Gastrocnemius medialis (tissue), 4 donors: ENCODE measurements at regions not wholly inside any gene's neighbourhood (a gene's known extent, or its start where the extent isn't known, plus 50 kb on each side); places are given as distances from the start of the nearest gene placed in this dataset.

ENCODE experiments used
- ATAC-seq, 2 donors: fragments of 150-250 bp; one replicate each; pipeline ENCODE4 v1.9.1; 2016
- DNase-seq, 2 donors: peaks; one replicate each; pipeline ENCODE4 v3.0.0-alpha.2; 2019
- H3K27ac ChIP-seq, 4 donors: fragments of 200-600 bp; sonication (generic); 1 replicate in 1 of 4; 2 replicates in 3 of 4; pipeline ENCODE4 v1.5.1; 2016 to 2018; ENCODE audit warnings: mild to moderate bottlenecking in 2 of 4, moderate library complexity in 1 of 4
- H3K27me3 ChIP-seq, 3 donors: fragments of 200-600 bp; sonication (generic) in 2 of 3; 1 replicate in 1 of 3; 2 replicates in 2 of 3; pipeline versions ENCODE4 v1.5.1 to v1.6.0; 2016 to 2019; ENCODE audit warnings: mild to moderate bottlenecking in 1 of 3, moderate library complexity in 1 of 3
- H3K36me3 ChIP-seq, 2 donors: fragments of 200-600 bp; sonication (generic) in 1 of 2; one replicate each; pipeline ENCODE4 v1.5.1; 2017 to 2018
- H3K4me1 ChIP-seq, 2 donors: fragments of 200-600 bp; sonication (generic) in 1 of 2; one replicate each; pipeline ENCODE4 v1.5.1; 2016 to 2017; ENCODE audit warnings: mild to moderate bottlenecking in 2 of 2
- H3K4me3 ChIP-seq, 4 donors: fragments of 200-600 bp; sonication (generic) in 3 of 4; 1 replicate in 1 of 4; 2 replicates in 3 of 4; pipeline ENCODE4 v1.5.1; 2016 to 2019; ENCODE audit warnings: mild to moderate bottlenecking in 2 of 4
- H3K9me3 ChIP-seq, 3 donors: fragments of 200-600 bp; sonication (generic) in 2 of 3; 1 replicate in 1 of 3; 2 replicates in 2 of 3; pipeline ENCODE4 v1.5.1; 2016 to 2019
- POLR2A ChIP-seq, 2 donors: fragments of 450-650 bp; IDR thresholded peaks; one replicate each; pipeline ENCODE4 v1.6.1; 2017; ENCODE audit warnings: antibody characterized with exemption in 2 of 2, mild to moderate bottlenecking in 2 of 2, moderate library complexity in 2 of 2
- in situ Hi-C, 4 donors: fragments of 200-750 bp; cut with MboI; loops; one replicate each; pipeline versions ENCODE4 v1.15.0 to v1.8.0; 2017; ENCODE audit warnings: low sequenced_read_pairs in 4 of 4
- intact Hi-C: fragments of 100-400 bp; cut with DNase I; formaldehyde crosslinking; loops from one replicate; pipeline ENCODE4 v1.15.1; 2023; ENCODE audit warnings: low total_unique reads
- TF ChIP-seq, protein P1 (sequence below), 5 experiments: fragments of 450-650 bp in 3 of 5; fragments of 200-600 bp in 2 of 5; sonication (generic) in 2 of 5; IDR thresholded peaks in 4 of 5; conservative IDR thresholded peaks in 1 of 5; 1 replicate in 4 of 5; 2 replicates in 1 of 5; pipeline ENCODE4 v1.5.1; 2016 to 2019; ENCODE audit warnings: antibody characterized with exemption in 5 of 5, mild to moderate bottlenecking in 3 of 5, moderate library complexity in 3 of 5

DNA sequence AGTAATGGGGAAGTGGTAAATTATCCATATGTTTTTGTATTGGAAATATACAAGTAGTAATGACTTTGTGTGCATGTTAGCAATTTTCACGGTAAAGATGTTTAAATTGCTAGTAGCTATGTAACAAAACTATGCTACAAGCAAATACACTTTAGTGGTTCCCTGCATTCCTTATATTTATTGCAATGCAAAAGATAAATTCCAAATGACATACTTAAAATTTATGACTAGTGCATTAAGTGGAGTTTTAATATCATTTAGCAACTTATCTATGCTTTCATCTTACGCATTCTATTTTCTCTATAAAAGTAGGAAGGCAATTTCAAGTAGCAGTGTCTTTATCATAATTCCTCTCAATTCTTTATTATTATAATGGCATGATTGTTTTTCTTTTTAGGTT lies 482.8 kb downstream of the SLITRK5 start:
- Histone ChIP-seq H3K27ac (no peak overlapping the region), H3K4me1 (no peaks in the 10 kb centered on the region), H3K9me3 (no peaks in the 10 kb centered on the region), H3K36me3 (no peaks in the 10 kb centered on the region), H3K4me3 (no peak overlapping the region), H3K27me3 (no peaks in the 10 kb centered on the region)
- TF ChIP-seq POLR2A (IDR thresholded peaks at IDR 0.05) = no peak
- TF ChIP-seq, protein P1, sequence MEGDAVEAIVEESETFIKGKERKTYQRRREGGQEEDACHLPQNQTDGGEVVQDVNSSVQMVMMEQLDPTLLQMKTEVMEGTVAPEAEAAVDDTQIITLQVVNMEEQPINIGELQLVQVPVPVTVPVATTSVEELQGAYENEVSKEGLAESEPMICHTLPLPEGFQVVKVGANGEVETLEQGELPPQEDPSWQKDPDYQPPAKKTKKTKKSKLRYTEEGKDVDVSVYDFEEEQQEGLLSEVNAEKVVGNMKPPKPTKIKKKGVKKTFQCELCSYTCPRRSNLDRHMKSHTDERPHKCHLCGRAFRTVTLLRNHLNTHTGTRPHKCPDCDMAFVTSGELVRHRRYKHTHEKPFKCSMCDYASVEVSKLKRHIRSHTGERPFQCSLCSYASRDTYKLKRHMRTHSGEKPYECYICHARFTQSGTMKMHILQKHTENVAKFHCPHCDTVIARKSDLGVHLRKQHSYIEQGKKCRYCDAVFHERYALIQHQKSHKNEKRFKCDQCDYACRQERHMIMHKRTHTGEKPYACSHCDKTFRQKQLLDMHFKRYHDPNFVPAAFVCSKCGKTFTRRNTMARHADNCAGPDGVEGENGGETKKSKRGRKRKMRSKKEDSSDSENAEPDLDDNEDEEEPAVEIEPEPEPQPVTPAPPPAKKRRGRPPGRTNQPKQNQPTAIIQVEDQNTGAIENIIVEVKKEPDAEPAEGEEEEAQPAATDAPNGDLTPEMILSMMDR (IDR thresholded peaks at IDR 0.05 in 4 of 5, conservative IDR thresholded peaks at IDR 0.05 in 1 of 5) = no peak
- ATAC-seq = no peak
- intact Hi-C loops = no loop called here
- in situ Hi-C loops = no loop called here
- no peak for DNase-seq

DNA sequence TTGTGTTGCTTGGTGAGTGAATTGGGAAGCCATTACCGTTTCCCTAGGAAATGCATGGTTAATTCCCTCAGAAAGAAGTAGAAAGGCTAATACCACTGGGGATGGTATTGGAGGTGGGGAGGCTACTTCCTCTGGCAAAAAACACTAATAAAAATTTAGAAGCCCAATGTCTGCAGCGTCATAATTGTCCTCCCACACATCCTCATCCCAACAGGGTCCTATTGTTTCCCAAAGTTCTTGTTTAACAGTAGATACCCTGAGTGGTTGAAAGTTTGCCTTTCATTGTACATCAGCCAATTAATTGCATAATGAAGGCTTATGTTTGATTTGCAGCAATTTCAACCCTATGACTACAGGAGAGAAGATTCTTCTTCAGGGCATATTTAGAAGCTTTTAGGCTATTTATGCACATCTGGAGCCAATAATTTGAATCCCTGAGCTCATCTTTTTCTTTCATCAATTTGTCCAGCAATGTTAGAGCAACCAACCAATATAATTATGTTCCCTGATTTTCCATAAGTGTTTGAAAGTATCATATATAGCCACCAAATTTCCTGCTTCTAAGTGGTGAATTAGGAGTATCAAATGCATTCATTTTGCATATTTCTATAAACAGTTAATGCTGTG lies 491.0 kb downstream of the SLITRK5 start:
- Histone ChIP-seq H3K27ac (no peak overlapping the region), H3K9me3 (no peaks in the 10 kb centered on the region), H3K4me1 (no peaks in the 10 kb centered on the region), H3K4me3 (no peak overlapping the region), H3K36me3 (no peaks in the 10 kb centered on the region), H3K27me3 (no peaks in the 10 kb centered on the region)
- TF ChIP-seq POLR2A (IDR thresholded peaks at IDR 0.05) = no peak
- TF ChIP-seq, protein P1 (IDR thresholded peaks at IDR 0.05 in 4 of 5, conservative IDR thresholded peaks at IDR 0.05 in 1 of 5) = no peak
- intact Hi-C loops (no loop called here), in situ Hi-C loops (no loop called here)
- ATAC-seq = no peak
- DNase-seq = no peak

DNA sequence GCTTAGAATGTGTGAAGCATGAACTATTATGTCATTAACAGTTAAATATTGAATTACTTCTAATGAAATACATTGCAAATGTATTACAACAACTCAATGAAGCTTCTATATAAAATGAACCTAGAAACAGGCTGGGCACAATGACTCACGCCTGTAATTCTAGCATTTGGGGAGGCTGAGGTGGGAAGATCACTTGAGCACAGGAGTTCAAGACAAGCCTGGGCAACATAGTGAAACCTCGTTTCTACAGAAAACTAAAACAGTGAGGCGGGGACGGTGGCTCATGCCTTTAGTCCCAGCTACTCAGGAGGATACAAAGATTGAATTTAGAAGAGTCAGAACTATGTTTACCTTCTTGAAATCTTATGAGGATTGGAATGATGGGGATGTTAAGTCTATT lies 505.1 kb downstream of the SLITRK5 start:
- Histone ChIP-seq H3K9me3 (no peaks in the 10 kb centered on the region), H3K4me3 (no peak overlapping the region), H3K27me3 (no peaks in the 10 kb centered on the region), H3K27ac (no peak overlapping the region), H3K36me3 (no peaks in the 10 kb centered on the region), H3K4me1 (no peaks in the 10 kb centered on the region)
- ATAC-seq (no peak), DNase-seq (no peak)
- intact Hi-C loops = no loop called here
- TF ChIP-seq, protein P1 (IDR thresholded peaks at IDR 0.05 in 4 of 5, conservative IDR thresholded peaks at IDR 0.05 in 1 of 5) = no peak
- TF ChIP-seq POLR2A (IDR thresholded peaks at IDR 0.05) = no peak
- in situ Hi-C loops = no loop called here

DNA sequence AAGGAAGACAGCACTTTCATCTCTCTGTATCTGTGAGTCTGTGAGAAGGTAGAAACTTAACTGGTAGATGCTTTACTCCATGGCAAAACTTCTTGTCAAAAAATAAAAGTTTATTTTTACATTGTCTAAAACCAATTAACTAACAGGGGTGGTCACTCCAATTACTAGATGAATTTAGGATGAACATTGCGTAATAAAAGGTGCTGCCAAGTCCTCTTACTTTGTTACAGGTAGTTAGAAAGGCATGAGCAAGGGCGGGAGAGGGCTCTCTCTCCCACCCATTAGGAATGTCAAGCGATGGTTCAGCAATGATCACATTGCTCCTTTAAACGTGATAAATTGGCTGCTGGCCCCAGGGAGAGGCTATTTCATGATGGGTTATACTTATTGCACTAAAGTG lies 512.3 kb downstream of the SLITRK5 start:
- no peak for DNase-seq
- H3K27me3 ChIP-seq = no peaks in the 10 kb centered on the region
- no peak for ATAC-seq
- H3K36me3 ChIP-seq = no peaks in the 10 kb centered on the region
- TF ChIP-seq, protein P1 (IDR thresholded peaks at IDR 0.05 in 4 of 5, conservative IDR thresholded peaks at IDR 0.05 in 1 of 5) = no peak
- no peak for TF ChIP-seq POLR2A (IDR thresholded peaks at IDR 0.05)
- H3K9me3 ChIP-seq = no peaks in the 10 kb centered on the region
- H3K27ac ChIP-seq = no peak overlapping the region
- in situ Hi-C loops (no loop called here), intact Hi-C loops (no loop called here)
- no peak overlapping the region for H3K4me3 ChIP-seq
- H3K4me1 ChIP-seq = no peaks in the 10 kb centered on the region

DNA sequence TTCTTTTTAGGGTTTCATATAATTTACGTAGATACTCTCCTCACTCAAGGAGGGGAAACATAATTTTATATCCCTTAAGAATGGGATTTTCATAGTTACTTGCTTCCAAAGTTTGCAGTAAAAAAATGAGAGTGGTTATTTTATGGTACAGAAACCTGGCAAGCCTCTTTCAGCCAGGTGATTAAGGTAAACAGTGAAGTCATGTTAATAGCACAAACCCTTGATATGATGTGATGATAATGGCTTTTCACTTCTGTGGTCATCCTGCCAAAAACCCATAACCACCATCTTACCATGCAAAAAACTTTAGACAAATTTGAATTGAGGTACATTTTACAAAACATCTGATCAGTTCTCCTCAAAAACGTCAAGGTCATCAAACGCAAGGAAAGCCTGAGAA lies 517.8 kb downstream of the SLITRK5 start:
- no peaks in the 10 kb centered on the region for H3K27me3 ChIP-seq
- ATAC-seq (no peak), DNase-seq (no peak)
- TF ChIP-seq, protein P1 (IDR thresholded peaks at IDR 0.05 in 4 of 5, conservative IDR thresholded peaks at IDR 0.05 in 1 of 5) = no peak
- TF ChIP-seq POLR2A (IDR thresholded peaks at IDR 0.05) = no peak
- H3K4me1 ChIP-seq = no peaks in the 10 kb centered on the region
- no peak overlapping the region for H3K4me3 ChIP-seq
- no peak overlapping the region for H3K27ac ChIP-seq
- in situ Hi-C loops = no loop called here
- H3K36me3 ChIP-seq = no peaks in the 10 kb centered on the region
- intact Hi-C loops = no loop called here
- no peaks in the 10 kb centered on the region for H3K9me3 ChIP-seq
